Adrenal gland (tissue), 9 donors: ENCODE measurements at regions not wholly inside any gene's neighbourhood (a gene's known extent, or its start where the extent isn't known, plus 50 kb on each side); places are given as distances from the start of the nearest gene placed in this dataset.
"Not testable (repeated sequence)": the region's sequence is repeated elsewhere in the genome, so short reads cannot be mapped to it uniquely, and the experiment has no call there.

ENCODE experiments used
- DNase-seq, 7 donors: peaks; one replicate each; pipeline ENCODE4 v3.0.0-alpha.2; 2019 to 2020
- H3K27ac ChIP-seq, 5 donors: fragments of 200-600 bp; sonication (generic) in 4 of 5; 1 replicate in 3 of 5; 2 replicates in 2 of 5; pipeline versions ENCODE4 v1.5.1 to v1.8.0; 2016 to 2020; ENCODE audit warnings: mild to moderate bottlenecking in 1 of 5
- H3K27me3 ChIP-seq: fragments of 200-600 bp; 2 replicates; pipeline ENCODE4 v1.8.0; 2021
- H3K36me3 ChIP-seq, 2 donors: fragments of 200-600 bp; replicated peaks in 1 of 2; 1 replicate in 1 of 2; 2 replicates in 1 of 2; pipeline versions ENCODE4 v1.5.1 to v1.8.0; 2018 to 2022
- H3K4me1 ChIP-seq, 2 donors: fragments of 200-600 bp; replicated peaks in 1 of 2; 1 replicate in 1 of 2; 2 replicates in 1 of 2; pipeline versions ENCODE4 v1.5.1 to v1.8.0; 2018 to 2021
- H3K4me3 ChIP-seq, 4 donors: fragments of 200-600 bp; sonication (generic) in 3 of 4; one replicate each; pipeline ENCODE4 v1.5.1; 2016 to 2018
- H3K9me3 ChIP-seq, 3 donors: fragments of 200-600 bp; sonication (generic) in 1 of 3; replicated peaks in 1 of 3; 1 replicate in 2 of 3; 2 replicates in 1 of 3; pipeline versions ENCODE4 v1.5.1 to v1.8.0; 2016 to 2021
- CTCF ChIP-seq, 6 experiments: fragments of 450-650 bp in 4 of 6; fragments of 200-600 bp in 2 of 6; sonication (generic) in 1 of 6; IDR thresholded peaks; 1 replicate in 5 of 6; 2 replicates in 1 of 6; pipeline versions ENCODE4 v1.5.1 to v1.8.0; 2016 to 2021; ENCODE audit warnings: antibody characterized with exemption in 6 of 6, mild to moderate bottlenecking in 2 of 6, moderate library complexity in 1 of 6
- POLR2A ChIP-seq, 2 donors: fragments of 450-650 bp; IDR thresholded peaks; one replicate each; pipeline ENCODE4 v1.6.1; 2017; ENCODE audit warnings: antibody characterized with exemption in 2 of 2, mild to moderate bottlenecking in 2 of 2, moderate library complexity in 1 of 2
- whole genome bisulfite sequencing, 4 donors: extraction: QIAGEN DNeasy Blood & Tissue Kit in 2 of 4; methylation state at CpG; one replicate each; pipeline versions ENCODE4 v1.1.5 to v1.1.7; 2013 to 2017; 5-methylcytosine and 5-hydroxymethylcytosine counted together
- intact Hi-C, 2 donors: fragments of 100-400 bp; cut with DNase I; formaldehyde crosslinking; loops; one replicate each; pipeline versions ENCODE4 v1.14.1 to v1.15.0; 2022 to 2023
- donor health status: healthy with polysubstance abuse.
- donor health status: Bipolar disorder and iron deficiency.
- donor health status: DM: yes; HTN: yes; CAD: no.
- donor health status: DM: no; HTN: no; CAD: no.
- donor health status: DM: no; HTN: no; CAD: no.

GRCh38 chr16:9625122-9625521 is 533.7 kb downstream of the HAPSTR1 start:
- intact Hi-C loops = no loop called here

GRCh38 chr16:9627427-9627826 is 536.0 kb downstream of the HAPSTR1 start:
- no peaks in the 10 kb centered on the region for H3K9me3 ChIP-seq
- no peaks in the 10 kb centered on the region for H3K27me3 ChIP-seq
- intact Hi-C loops = no loop called here
- 77 to 79% (median 78%) methylated on average over 5 of the region's 5 CpGs for WGBS, 4 donors
- H3K4me3 ChIP-seq = no peak overlapping the region
- H3K4me1 ChIP-seq = no peaks in the 10 kb centered on the region
- H3K27ac ChIP-seq = no peak overlapping the region
- TF ChIP-seq CTCF (IDR thresholded peaks at IDR 0.05) = no peak
- TF ChIP-seq POLR2A (IDR thresholded peaks at IDR 0.05) = no peak
- H3K36me3 ChIP-seq = no peaks in the 10 kb centered on the region
- no peak for DNase-seq

More at GRCh38 chr16:9625122-9625521, 533.7 kb downstream of the HAPSTR1 start:
- no peaks in the 10 kb centered on the region for H3K9me3 ChIP-seq
- H3K27ac ChIP-seq = no peak overlapping the region
- H3K4me3 ChIP-seq = no peak overlapping the region
- no peaks in the 10 kb centered on the region for H3K27me3 ChIP-seq
- DNase-seq = no peak
- H3K4me1 ChIP-seq = no peaks in the 10 kb centered on the region
- H3K36me3 ChIP-seq = no peaks in the 10 kb centered on the region
- 35 to 52% (median 47%) methylated on average over 2 of the region's 2 CpGs for WGBS, 4 donors
- TF ChIP-seq POLR2A (IDR thresholded peaks at IDR 0.05) = no peak

GRCh38 chr16:9630119-9630518 is 538.7 kb downstream of the HAPSTR1 start:
- Histone ChIP-seq H3K4me3 (no peak overlapping the region), H3K9me3 (no peaks in the 10 kb centered on the region), H3K27ac (no peak overlapping the region), H3K36me3 (no peaks in the 10 kb centered on the region), H3K27me3 (no peaks in the 10 kb centered on the region), H3K4me1 (no peaks in the 10 kb centered on the region)
- TF ChIP-seq CTCF (IDR thresholded peaks at IDR 0.05) = no peak
- TF ChIP-seq POLR2A (IDR thresholded peaks at IDR 0.05) = no peak
- intact Hi-C loops = no loop called here
- DNase-seq = no peak
- WGBS, 4 donors = 66 to 73% (median 68%) methylated on average over 3 of the region's 3 CpGs

GRCh38 chr16:9630985-9631384 is 539.5 kb downstream of the HAPSTR1 start:
- Histone ChIP-seq H3K4me3 (no peak overlapping the region), H3K9me3 (no peaks in the 10 kb centered on the region), H3K27me3 (no peaks in the 10 kb centered on the region), H3K4me1 (no peaks in the 10 kb centered on the region), H3K36me3 (no peaks in the 10 kb centered on the region), H3K27ac (no peak overlapping the region)
- TF ChIP-seq CTCF (IDR thresholded peaks at IDR 0.05) = no peak
- no peak for TF ChIP-seq POLR2A (IDR thresholded peaks at IDR 0.05)
- WGBS, 4 donors = 78 to 89% (median 84%) methylated on average over 4 of the region's 4 CpGs
- intact Hi-C loops = no loop called here
- DNase-seq = no peak

- Histone ChIP-seq H3K4me3 (no peak overlapping the region), H3K4me1 (no peaks in the 10 kb centered on the region), H3K36me3 (no peaks in the 10 kb centered on the region), H3K9me3 (no peaks in the 10 kb centered on the region), H3K27ac (no peak overlapping the region), H3K27me3 (no peaks in the 10 kb centered on the region)
- intact Hi-C loops = no loop called here
- DNase-seq = no peak
- TF ChIP-seq CTCF (IDR thresholded peaks at IDR 0.05) = no peak
- no peak for TF ChIP-seq POLR2A (IDR thresholded peaks at IDR 0.05)
- WGBS, 4 donors = 73 to 84% (median 76%) methylated on average over 5 to 6 of the region's 6 CpGs
Observed at GRCh38 chr16:9633844-9634243, 542.4 kb downstream of the HAPSTR1 start.

GRCh38 chr16:9635150-9635720 is 543.8 kb downstream of the HAPSTR1 start:
- WGBS, 4 donors = 78 to 90% (median 86%) methylated on average over 11 of the region's 11 CpGs

More at GRCh38 chr16:9635150-9635720, 543.8 kb downstream of the HAPSTR1 start:
- DNase-seq, H3K4me3 ChIP-seq, H3K27ac ChIP-seq, H3K9me3 ChIP-seq, intact Hi-C loops, H3K4me1 ChIP-seq, H3K36me3 ChIP-seq, H3K27me3 ChIP-seq: not testable (repeated sequence)
